ENCODE measurements at regions not wholly inside any gene's neighbourhood (a gene's known extent, or its start where the extent isn't known, plus 50 kb on each side); places are given as distances from the start of the nearest gene placed in this dataset.
"Not testable (repeated sequence)": the region's sequence is repeated elsewhere in the genome, so short reads cannot be mapped to it uniquely, and the experiment has no call there.

DNA sequence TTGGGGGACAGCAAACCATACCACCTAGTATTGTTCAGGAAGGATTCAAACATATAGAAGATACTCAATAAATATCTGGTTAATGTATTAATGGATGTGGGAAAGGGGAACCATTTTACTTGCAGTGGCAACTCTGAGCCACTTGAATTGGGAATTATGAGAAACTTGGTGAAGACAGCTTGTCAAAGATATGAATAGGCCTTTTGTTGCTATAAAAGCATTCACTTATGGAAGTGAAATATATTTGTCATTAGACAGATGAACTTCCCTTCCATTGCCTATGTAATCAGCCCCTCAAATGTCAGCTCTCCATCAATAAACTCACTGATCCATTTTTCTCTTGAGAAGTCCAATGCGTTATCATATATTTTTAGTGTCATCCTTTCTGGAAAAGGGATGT is 56.1 kb downstream of the GPR85 start:
- ATAC-seq = no peak
- DNase-seq = no peak
- intact Hi-C loops (cut with micrococcal nuclease) = no loop called here

DNA sequence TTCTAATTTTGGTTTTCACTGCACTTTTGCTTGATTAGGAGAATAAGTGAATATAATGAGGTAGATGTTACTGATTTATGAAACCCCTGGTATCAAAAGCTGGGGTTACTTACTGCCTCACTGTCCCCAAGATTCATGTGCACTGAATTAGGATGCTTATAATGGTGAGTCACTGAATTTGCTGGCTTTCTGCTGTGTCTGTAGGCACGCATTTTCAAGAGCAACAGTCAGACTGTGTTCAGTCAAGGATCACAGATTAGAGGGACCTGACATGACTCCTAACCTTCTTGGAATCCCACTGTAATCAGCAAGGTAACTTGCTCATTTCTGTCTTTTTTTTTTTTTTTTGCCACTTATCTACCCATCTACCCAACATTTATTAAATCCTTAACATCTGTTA is 59.7 kb downstream of the GPR85 start:
- intact Hi-C loops (cut with micrococcal nuclease) = no loop called here
- ATAC-seq = no peak
- DNase-seq = no peak

DNA sequence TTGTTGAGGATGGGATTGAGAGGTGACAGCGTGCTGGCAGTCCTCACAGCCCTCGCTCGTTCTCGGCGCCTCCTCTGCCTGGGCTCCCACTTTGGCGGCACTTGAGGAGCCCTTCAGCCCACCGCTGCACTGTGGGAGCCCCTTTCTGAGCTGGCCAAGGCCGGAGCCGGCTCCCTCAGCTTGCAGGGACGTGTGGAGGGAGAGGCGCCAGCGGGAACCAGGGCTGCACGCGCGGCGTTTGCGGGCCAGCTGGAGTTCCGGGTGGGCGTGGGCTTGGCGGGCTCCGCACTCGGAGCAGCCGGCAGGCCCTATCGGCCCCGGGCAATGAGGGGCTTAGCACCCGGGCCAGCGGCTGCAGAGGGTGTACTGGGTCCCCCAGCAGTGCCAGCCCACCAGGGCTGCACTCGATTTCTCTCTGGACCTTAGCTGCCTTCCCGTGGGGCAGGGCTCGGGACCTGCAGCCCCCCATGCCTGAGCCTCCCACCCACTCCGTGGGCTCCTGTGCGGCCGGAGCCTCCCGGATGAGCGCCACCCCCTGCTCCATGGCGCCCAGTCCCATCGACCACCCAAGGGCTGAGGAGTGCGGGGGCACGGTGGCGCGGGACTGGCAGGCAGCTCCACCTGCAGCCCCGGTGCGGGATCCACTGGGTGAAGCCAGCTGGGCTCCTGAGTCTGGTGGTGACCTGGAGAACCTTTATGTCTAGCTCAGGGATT is 69.3 kb downstream of the GPR85 start:
- intact Hi-C loops (cut with micrococcal nuclease); ATAC-seq; DNase-seq: not testable (repeated sequence)

DNA sequence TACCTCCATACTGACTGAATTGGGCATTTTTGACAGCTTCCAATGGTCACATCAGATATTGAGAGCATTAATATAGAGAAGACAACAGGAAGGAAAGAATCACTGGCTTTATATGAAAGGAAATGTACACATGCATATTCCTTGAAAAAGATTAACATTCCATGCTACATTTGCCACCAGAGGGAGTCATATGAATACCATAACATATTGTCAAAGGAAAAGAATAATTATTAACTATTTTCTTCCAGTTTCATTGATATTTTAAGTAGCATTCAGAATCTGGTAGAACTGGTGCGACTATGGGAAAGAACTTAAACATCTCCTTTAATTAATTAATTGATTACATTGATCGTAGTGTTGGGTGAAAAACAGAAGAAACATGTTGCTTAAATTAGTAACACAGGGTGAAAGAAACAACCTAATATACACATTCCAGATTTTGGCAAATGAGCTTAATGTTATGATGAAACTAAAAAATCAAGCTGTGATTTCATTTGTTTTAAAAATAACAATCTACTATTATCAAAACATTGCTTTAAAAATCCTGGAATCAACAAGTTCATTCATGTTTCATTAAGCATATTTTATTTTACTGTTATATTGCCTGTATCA is 71.5 kb downstream of the GPR85 start:
- intact Hi-C loops (cut with micrococcal nuclease) = no loop called here
- no peak for DNase-seq
- ATAC-seq = no peak

DNA sequence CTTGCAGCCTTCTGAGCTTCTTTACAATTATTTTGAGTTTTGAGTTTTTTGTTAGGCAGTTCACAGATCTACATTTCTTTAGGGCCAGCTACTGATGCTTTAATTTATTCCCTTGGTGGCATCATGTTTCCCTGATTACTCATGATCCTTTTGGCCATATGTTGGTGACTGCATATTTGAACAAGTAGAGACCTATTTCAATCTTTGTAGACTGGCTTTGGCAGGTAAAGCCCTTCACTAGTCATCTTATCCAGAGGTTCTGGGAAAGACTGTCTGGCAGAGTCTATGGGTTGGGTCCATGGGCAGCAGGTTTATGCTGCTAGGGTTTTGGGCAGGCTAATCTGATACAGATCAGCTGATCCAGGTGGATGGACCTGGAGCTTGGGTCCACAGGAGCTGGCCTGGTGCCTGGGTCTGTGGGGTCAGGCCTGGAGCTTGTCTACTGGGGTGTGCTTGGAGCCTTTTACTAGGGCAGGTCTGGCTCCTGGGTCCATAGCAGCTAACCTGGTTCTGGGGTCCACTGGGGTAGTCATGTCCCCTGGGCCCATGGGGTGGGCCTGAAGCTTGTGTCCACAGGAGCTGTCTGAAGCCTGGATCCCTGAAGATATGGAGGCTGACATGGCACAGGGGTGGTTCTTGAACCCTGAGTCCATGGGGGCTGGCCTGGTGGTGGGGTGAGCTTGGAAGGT is 72.7 kb downstream of the GPR85 start:
- DNase-seq (no peak), ATAC-seq (no peak)
- intact Hi-C loops (cut with micrococcal nuclease) = no loop called here

DNA sequence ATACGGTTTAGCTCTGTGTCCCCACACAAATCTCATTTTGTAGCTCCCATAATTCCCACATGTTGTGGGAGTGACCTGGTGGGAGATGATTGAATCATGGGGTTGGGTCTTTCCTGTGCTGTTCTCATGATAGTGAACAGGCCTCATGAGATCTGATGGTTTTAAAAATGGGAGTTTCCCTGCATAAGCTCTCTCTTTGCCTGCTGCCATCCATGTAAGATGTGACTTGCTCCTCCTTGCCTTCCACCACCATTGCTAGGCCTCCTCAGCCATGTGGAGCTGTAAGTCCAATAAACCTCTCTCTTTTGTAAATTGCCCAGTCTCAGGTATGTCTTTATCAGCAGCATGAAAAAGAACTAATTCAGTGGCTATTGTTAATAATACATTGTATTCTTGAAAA is 73.8 kb downstream of the GPR85 start:
- DNase-seq; ATAC-seq; intact Hi-C loops (cut with micrococcal nuclease): not testable (repeated sequence)

DNA sequence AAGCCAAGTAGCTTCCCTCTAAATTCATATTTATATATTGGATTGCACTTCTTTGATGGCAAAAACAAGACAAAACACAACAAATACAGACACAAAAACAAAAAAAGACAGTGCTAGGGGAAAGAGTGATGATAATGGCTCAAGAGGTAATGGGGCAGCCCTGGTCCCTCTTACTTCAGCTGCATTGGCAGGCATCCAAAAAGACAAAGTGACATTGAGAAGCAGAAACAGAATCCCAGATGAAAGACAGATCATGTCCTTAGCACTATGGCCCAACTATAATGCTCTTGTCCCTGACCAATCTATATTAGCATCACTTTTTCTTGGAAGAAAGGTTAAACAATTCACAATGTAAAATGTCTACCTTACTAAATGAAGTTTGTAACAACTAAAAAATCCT is 76.2 kb downstream of the GPR85 start:
- no peak for DNase-seq
- peak; percentile 60 for ATAC-seq
- intact Hi-C loops (cut with micrococcal nuclease) = no loop called here

DNA sequence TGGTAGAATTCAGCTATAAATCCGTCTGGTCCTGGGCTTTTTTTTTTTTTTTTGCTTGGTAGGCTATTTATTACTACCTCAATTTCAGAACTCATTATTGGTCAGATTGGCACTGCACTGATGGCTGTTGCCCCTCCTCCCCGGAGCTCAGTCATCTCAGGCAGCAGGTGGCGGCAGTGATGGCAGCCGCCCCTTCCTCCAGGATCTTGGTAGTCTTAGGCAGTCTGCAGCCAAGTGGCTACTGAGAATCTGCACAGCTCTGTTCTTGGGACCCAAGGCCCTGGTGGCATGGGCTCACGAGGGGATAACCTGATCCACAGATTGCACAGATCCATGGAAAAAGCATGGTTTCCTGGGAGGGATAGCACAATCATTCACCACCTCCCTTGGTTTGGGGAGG is 77.9 kb downstream of the GPR85 start:
- ATAC-seq (no peak), DNase-seq (no peak)
- intact Hi-C loops (cut with micrococcal nuclease) = no loop called here

DNA sequence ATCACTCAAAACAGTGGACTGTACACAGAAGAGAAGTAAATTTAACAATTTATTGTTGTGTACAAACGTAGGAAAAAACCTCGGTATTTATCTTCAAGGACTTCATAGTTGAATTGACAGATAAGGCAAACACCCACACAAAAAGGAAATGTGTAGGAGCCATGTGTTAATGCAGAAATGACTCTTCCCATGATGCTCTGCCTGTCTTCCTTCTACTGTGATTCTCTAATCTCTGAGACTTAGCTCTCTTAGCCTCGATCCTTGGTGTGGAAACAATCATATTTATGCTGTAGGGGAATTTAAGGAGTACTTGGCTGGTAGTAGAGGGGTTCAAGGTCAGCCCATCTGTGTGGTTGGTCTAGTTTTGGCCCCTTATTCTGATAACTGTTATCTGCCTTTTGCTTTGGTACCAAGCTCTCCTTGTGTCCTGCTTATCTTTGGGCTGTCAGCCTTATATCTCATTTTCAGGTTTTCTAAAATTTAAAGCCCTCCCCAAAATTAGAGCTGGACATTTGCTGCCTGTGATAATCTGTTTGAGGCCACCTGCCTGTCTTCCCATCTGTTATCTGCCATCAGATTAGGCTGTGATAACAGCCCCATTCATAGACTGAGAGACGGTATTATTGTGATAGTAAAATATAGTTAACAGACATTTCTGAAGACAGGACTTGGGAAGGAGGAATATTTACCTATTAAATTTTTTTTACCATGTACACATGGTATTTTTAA is 81.7 kb downstream of the GPR85 start:
- intact Hi-C loops (cut with micrococcal nuclease) = no loop called here
- no peak for ATAC-seq
- DNase-seq = no peak

DNA sequence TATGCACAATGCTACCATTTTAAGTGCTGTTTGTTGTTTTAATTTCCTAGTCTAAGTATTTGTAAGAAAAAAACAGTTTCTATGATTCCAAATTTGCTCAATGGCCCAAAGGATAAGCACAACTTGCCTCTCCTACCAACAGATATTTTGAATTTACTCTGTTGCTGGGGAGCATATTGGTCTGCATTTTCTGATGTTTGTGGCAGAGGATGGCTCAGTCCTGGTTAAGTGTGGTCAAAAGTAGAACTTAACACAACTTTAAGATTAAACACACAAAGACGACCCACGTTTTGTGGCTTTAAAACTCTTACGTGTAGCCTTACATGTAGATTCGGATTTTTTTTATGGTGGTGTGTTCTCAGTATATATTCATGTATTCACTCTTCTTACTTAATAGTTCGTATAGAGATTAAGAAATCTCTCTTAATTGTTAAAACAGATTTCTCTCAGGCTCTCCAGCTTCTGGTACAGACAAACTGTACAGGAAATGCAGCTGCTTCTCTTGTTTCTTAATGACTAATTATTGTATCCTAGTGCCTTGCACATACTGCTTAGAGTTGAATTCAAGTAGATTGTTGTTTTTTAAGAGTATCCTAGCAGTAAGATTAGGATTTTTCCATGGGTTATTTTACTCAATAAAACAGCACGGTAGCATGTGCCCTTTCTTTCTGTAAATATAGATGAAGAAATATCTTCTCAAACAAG is 86.2 kb downstream of the GPR85 start:
- intact Hi-C loops (cut with micrococcal nuclease) = no loop called here
- ATAC-seq = no peak
- no peak for DNase-seq

DNA sequence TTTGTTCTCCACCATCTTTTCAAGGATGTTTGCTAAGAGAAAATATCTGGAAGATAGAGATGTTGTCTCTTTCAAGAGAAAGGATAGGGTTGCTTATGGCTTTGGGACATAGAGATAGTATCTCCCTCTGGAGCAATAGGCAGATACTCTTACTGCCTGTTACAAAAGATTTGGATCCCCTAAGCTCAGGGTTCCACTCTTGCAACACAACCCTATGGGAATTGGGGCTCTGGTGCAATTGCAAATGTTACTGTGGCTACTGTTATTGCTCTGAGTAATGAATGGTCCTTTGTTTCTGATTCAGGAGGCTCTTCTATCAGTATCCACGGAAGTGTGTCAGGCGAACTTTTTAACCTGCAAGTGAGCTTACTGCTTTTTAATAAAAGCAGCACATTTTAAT is 88.8 kb downstream of the GPR85 start:
- DNase-seq (no peak), ATAC-seq (no peak)
- intact Hi-C loops (cut with micrococcal nuclease) = no loop called here

DNA sequence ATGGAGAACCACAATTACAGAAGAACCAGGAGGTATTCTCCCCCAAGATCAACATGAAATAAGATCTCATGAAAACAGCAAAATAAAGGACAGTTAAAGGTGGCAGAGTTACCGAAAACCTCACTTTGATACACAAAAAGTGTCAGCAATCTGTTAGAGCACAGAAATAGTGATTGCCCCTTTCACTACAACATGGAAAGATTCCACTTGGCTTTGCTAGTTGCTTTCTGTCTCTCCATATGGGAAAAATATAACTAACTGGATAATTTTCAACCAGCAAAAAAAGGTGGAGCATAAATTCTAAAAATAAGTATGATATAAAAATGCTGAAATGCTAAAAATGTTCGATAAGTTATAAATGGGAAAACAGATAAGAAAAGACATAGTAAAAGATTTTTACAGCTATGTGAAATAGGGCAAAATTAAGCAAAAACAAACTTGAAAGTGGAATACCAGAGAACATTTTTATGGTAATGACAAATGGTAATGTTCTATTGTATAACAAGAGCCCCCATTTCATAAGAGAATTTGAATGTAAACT is 90.2 kb downstream of the GPR85 start:
- intact Hi-C loops (cut with micrococcal nuclease) = no loop called here
- ATAC-seq = no peak

DNA sequence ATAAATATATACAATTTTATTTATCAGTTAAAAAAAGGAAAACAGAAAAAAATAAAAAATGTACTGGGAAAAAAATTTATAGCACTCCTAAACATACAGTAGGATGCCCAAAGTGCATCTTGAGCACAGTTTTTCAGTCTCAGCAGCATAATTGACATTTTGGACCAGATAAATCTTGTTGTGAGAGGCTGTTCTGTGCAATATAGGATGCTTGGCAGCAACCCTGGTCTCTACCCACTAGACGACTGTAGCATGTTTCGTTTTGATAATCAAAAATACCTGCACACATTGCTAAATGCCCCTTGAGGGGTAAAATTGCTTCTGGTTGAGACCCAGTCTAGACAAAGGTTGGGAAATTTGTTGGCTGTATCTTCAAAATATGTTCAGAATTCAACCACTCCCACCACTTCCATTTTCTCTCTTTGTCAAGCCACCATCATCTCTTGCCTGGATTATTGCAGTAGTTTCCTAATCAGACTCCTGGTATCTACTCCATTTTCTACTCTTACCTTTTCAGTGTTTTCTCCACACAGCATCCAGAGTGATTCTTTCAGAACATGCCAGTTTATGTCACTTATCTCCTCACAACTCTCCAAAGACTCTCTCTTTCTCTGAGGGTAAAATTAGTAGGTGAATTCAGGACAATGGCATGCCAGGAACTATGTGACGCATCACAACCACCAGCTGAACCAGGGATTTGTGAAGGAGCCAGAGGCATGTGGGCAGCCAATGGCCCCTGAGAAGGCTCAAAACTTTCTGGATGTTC is 91.4 kb downstream of the GPR85 start:
- intact Hi-C loops (cut with micrococcal nuclease) = no loop called here
- DNase-seq = peak; percentile 46
- ATAC-seq = peak; percentile 95

More for the DNA sequence above, 90.2 kb downstream of the GPR85 start:
- DNase-seq = no peak

DNA sequence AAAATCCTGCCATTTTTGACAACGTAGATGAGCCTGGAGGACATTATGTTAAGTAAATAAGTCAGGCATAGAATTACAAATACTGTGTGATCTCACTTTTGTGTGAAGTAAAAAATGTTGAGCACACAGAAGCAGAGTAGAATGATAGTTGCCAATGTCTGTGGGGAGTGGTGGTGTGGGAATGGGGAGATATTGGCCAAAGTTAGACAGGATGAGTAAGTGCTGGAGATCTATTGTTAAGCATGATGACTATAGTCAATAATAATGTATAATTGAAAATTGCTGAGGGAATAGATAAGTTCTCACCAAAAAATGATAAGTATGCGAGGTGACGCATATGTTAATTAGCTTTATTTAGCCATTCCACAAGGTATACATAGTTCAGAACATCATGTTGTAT is 92.0 kb downstream of the GPR85 start:
- peak; percentile 36 for ATAC-seq
- intact Hi-C loops (cut with micrococcal nuclease) = no loop called here
- DNase-seq = no peak

DNA sequence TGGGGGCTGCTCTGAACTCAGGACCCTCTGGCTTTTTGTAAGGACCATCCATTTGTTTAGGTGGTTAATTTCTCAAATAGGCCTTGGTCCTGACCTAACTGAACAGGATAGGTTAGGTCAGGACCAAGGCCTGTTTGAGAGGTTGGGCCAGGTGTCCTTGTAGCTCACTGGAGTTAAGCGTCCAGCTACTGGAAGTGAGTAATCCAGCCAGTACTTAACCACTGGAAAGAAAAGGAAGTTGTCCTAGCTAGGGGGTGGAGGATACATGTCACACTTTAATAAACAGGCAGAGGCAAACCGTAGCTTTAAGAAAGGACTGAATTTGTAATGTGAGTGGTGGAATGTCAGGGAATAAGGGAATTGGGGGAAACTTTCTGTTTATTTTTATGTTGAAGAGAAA is 96.0 kb downstream of the GPR85 start:
- intact Hi-C loops (cut with micrococcal nuclease) = no loop called here
- ATAC-seq (peak; percentile 9), DNase-seq (no peak)

DNA sequence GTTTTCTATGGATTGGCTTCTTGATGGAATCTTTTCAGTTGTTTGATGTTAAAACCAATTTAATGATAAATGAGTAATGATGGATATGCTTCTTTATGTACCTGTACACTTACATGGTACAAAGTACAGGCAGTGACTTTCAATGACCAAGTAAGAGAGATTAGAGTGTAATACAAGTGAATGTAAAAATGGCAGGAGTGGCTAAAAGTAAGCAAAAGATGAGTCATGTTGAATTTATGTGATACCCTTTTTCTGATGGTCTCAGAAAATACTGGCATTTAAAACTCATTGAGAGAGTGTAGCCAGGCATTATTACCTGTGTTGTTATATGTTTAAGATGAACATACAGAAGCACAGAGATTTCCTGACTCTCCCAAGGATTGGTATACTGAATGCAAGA is 97.1 kb downstream of the GPR85 start:
- ATAC-seq (no peak), DNase-seq (no peak)
- intact Hi-C loops (cut with micrococcal nuclease) = no loop called here

DNA sequence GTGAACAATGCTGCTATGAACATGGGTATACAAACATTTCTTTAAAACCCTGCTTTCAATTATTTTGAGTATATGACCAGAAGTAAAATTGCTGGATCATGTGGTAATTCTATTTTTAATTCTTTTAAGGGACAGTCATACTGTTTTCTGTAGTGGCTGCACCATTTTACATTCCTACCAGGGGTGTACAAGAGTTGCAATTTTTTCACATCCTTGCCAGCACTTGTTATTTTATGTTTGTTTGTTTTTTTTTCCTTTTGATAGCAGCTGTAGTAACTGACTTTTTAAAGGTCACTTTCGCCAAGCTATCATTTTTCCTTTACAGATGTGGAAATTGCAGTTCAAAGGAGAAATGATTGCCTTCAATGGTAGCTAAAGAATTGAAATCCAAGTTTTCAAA is 99.5 kb downstream of the GPR85 start:
- intact Hi-C loops (cut with micrococcal nuclease) = no loop called here
- no peak for DNase-seq
- no peak for ATAC-seq

DNA sequence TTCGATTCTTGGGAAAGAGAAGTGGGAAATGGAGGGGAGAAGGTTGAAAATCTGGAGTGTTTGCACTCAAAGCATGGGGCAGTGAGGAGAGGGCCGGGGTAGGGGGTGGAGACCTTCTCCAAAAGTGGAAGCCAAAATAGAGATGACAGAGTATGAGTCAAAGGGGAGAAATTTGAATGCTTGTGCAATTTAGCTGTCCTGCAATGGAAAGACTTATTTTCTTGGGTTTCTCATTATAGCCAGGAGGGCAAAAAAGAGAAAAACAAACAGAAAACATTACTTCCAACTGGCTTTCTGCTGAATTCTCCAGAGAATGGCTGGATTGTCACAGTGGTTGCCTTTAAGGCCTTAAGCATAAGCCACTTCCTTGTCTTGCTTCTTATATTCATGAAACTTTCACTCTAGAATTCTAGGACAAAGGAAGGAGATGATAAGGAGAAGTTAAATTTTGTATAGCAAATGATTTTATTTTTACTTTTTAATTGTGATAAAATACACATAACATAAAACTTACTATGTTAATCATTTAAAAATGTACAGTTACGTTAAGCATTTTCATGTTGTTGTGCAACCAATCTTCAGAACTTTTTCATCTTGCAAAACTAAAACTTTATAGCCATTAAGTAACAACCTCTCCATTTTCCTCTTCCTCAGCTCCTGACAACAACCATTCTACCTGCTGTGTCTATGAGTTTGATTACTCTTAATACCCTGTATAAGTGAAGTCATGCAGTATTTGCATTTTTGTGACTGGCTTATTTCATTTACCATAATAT is 100.2 kb downstream of the GPR85 start:
- intact Hi-C loops (cut with micrococcal nuclease) = no loop called here
- ATAC-seq (peak; percentile 54), DNase-seq (no peak)

Measured in left ventricle myocardium superior (tissue), 1 donor.